HepG2 (cell line): ENCODE measurements at regions not wholly inside any gene's neighbourhood (a gene's known extent, or its start where the extent isn't known, plus 50 kb on each side); places are given as distances from the start of the nearest gene placed in this dataset.

Experiments used
- CTCF ChIP-seq: sonication (generic); formaldehyde crosslinking; IDR thresholded peaks from 2 replicates; pipeline ENCODE4 v1.5.0; 2020; ENCODE audit warnings: mild to moderate bottlenecking, missing genetic modification reagents, moderate library complexity
- KAT7 ChIP-seq: IDR thresholded peaks from 2 replicates; pipeline ENCODE4 v1.6.1; 2018; ENCODE audit warnings: borderline replicate concordance, missing compliant biosample characterization
- MED8 ChIP-seq: sonication (generic); formaldehyde crosslinking; IDR thresholded peaks from 2 replicates; pipeline ENCODE4 v1.8.1; 2023; ENCODE audit warnings: mild to moderate bottlenecking, missing genetic modification reagents; ENCODE audit not compliant: insufficient replicate concordance
- MTA3 ChIP-seq: sonication (generic); formaldehyde crosslinking; IDR thresholded peaks from 2 replicates; pipeline ENCODE4 v1.4.0; 2020; ENCODE audit warnings: missing genetic modification reagents

DNA sequence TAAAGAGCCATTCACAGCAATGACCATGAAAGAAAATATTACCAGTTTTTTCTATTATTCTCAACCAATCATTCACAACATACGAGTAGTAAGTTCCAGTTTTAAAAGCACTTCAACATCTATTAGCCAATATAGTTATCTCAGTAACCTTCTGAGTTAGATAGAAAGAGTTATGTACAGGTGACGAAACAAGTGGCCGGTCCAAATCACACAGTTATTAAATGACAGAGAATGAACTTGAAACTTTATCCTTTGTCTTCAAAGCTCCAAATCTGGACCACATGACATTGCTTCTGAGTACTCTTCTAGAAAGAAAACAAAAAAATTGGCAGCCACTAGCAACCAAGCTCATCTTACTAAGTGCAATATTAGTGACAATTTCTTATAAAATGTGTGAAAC is 393.8 kb downstream of the OMA1 start:
- TF ChIP-seq KAT7 (CRISPR knock-in tag), result no peak
- no peak for TF ChIP-seq MTA3 (CRISPR knock-in tag)
- TF ChIP-seq MED8, result no peak
- no peak for TF ChIP-seq CTCF (CRISPR knock-in tag)
